ENCODE measurements at regions not wholly inside any gene's neighbourhood (a gene's known extent, or its start where the extent isn't known, plus 50 kb on each side); places are given as distances from the start of the nearest gene placed in this dataset.

GRCh38 chr11:37724315-37724714 lies 1126.3 kb upstream of the RAG2 start:
- no peaks in the 10 kb centered on the region for H4K20me1 ChIP-seq (ENCODE audit: insufficient read depth, low read length)
- BruUV-seq (replicated peaks): no TSS peak
- ChIA-PET CTCF (ENCODE audit: low intra/inter-chr PET ratio, low total read pairs) (no interaction called here), POLR2A (no interaction called here)
- in situ Hi-C loops (cut with HindIII; ENCODE audit: extremely low pct_ligation_motif_present, low pct_unique_long_range_greater_than_20kb) (no loop called here), intact Hi-C loops (cut with micrococcal nuclease; ENCODE audit: unreplicated experiment) (no loop called here)
- no peaks in the 10 kb centered on the region for H3K4me1 ChIP-seq (ENCODE audit: insufficient read depth, low read length)
- DNase-seq (ENCODE audit: low spot score): no peak
- no peaks in the 10 kb centered on the region for H3K79me2 ChIP-seq (ENCODE audit: insufficient read depth, low read length)
- H2AFZ ChIP-seq (ENCODE audit: low read length): no peak overlapping the region
- ATAC-seq: no peak
- FAIRE-seq: no peak
- H3K9me3 ChIP-seq (ENCODE audit: low read length): peaks cover 22% of the 10 kb centered on the region
- no peaks in the 10 kb centered on the region for H3K27me3 ChIP-seq (ENCODE audit: control insufficient read depth in 1 of 2, insufficient read depth in 2 of 2, low read length in 2 of 2)
- H3K27ac ChIP-seq (ENCODE audit: extremely low read length, insufficient read depth, low read length): no peak overlapping the region
- no peak overlapping the region for H3K4me2 ChIP-seq (ENCODE audit: low read depth, low read length)
- H3K4me3 ChIP-seq (replicated peaks in 1 of 3; ENCODE audit: insufficient read depth in 1 of 3, low read depth in 2 of 3, low read length in 3 of 3): no peak overlapping the region
- TF ChIP-seq ZNF20 (CRISPR knock-in tag; IDR thresholded peaks at IDR 0.05): no peak
- no peak for TF ChIP-seq ZBTB44 (CRISPR knock-in tag; IDR thresholded peaks at IDR 0.05)
- TF ChIP-seq ZNF572 (CRISPR knock-in tag; IDR thresholded peaks at IDR 0.05): no peak
- no peak for TF ChIP-seq MXD3 (CRISPR knock-in tag; IDR thresholded peaks at IDR 0.05)
- no peak for TF ChIP-seq PHF5A (CRISPR knock-in tag; IDR thresholded peaks at IDR 0.05; ENCODE audit: low read depth, unreplicated experiment)
- no peak for TF ChIP-seq PLSCR1 (CRISPR knock-in tag; IDR thresholded peaks at IDR 0.05; ENCODE audit: borderline replicate concordance)
- no peak for TF ChIP-seq ASH2L (IDR thresholded peaks at IDR 0.05; ENCODE audit: insufficient read length, low read depth, low read length)
- no peak for TF ChIP-seq NCOR1 (IDR thresholded peaks at IDR 0.05; ENCODE audit: borderline replicate concordance, low read length)
- no peak for TF ChIP-seq ZBTB14 (CRISPR knock-in tag; IDR thresholded peaks at IDR 0.05)
- 3% methylated on average over 4 of the region's 4 CpGs for WGBS (ENCODE audit: low lambda C conversion rate)
- no peak overlapping the region for H3K9ac ChIP-seq (ENCODE audit: insufficient read depth, low read depth, low read length)
- no peaks in the 10 kb centered on the region for H3K36me3 ChIP-seq (replicated peaks in 1 of 2; ENCODE audit: control insufficient read depth in 1 of 2, insufficient read depth in 2 of 2, low read length in 2 of 2)

Measured in HepG2 (cell line).